Right lobe of liver (tissue), 6 donors: ENCODE measurements at regions not wholly inside any gene's neighbourhood (a gene's known extent, or its start where the extent isn't known, plus 50 kb on each side); places are given as distances from the start of the nearest gene placed in this dataset.
"Not testable (repeated sequence)": the region's sequence is repeated elsewhere in the genome, so short reads cannot be mapped to it uniquely, and the experiment has no call there.

ENCODE experiments used
- ATAC-seq, 4 donors: fragments of 200-7000 bp; cut with Tn5 transposase; one replicate each; pipeline ENCODE4 v1.9.1; 2020; ENCODE audit warnings: mild to moderate bottlenecking in 4 of 4, moderate library complexity in 4 of 4
- DNase-seq, 3 donors: peaks; one replicate each; pipeline ENCODE4 v3.0.0-alpha.2; 2020
- H3K27ac ChIP-seq, 3 donors: fragments of 200-600 bp; one replicate each; pipeline ENCODE4 v1.8.0; 2022
- H3K27me3 ChIP-seq, 2 donors: fragments of 200-600 bp; one replicate each; pipeline ENCODE4 v1.8.0; 2022
- H3K36me3 ChIP-seq, 4 donors: fragments of 200-600 bp; sonication (generic) in 1 of 4; one replicate each; pipeline versions ENCODE4 v1.5.1 to v1.8.0; 2017 to 2022; ENCODE audit warnings: control low read depth in 1 of 4
- H3K4me1 ChIP-seq, 4 donors: fragments of 200-600 bp; sonication (generic) in 1 of 4; one replicate each; pipeline versions ENCODE4 v1.5.1 to v1.8.0; 2017 to 2022; ENCODE audit warnings: control low read depth in 1 of 4
- H3K4me3 ChIP-seq, 3 donors: fragments of 200-600 bp; one replicate each; pipeline ENCODE4 v1.8.0; 2022
- H3K9me3 ChIP-seq, 4 donors: fragments of 200-600 bp; sonication (generic) in 1 of 4; one replicate each; pipeline versions ENCODE4 v1.5.1 to v1.8.0; 2017 to 2022; ENCODE audit warnings: control low read depth in 1 of 4
- CTCF ChIP-seq, 4 donors: fragments of 200-600 bp in 3 of 4; fragments of 450-650 bp in 1 of 4; IDR thresholded peaks; one replicate each; pipeline versions ENCODE4 v1.5.1 to v1.8.0; 2016 to 2022; ENCODE audit warnings: antibody characterized with exemption in 4 of 4, mild to moderate bottlenecking in 2 of 4
- POLR2A ChIP-seq: fragments of 450-650 bp; IDR thresholded peaks from one replicate; pipeline ENCODE4 v1.6.1; 2017; ENCODE audit warnings: antibody characterized with exemption, mild to moderate bottlenecking
- WGBS: methylation state at CpG from one replicate; pipeline ENCODE4 v1.1.6; 2018; ENCODE audit warnings: low coverage, low lambda C conversion rate; ENCODE audit not compliant: insufficient coverage; ENCODE audit errors: missing lambda C conversion rate; 5-methylcytosine and 5-hydroxymethylcytosine counted together
- intact Hi-C, 2 donors: fragments of 100-400 bp; cut with DNase I; formaldehyde crosslinking; loops; one replicate each; pipeline versions ENCODE4 v1.11.2 to v1.14.1; 2022
- donor health status: DM: no; HTN: yes; CAD: no.
- donor health status: DM: no; HTN: no; CAD: no.
- donor health status: DM: no; HTN: no; CAD: no.
- donor health status: DM: no; HTN: yes; CAD: no.
- donor health status: DM: no; HTN: yes; CAD: no.

- Histone ChIP-seq H3K27me3 (no peaks in the 10 kb centered on the region), H3K9me3 (no peaks in the 10 kb centered on the region), H3K27ac (no peak overlapping the region), H3K4me1 (no peaks in the 10 kb centered on the region), H3K36me3 (no peaks in the 10 kb centered on the region), H3K4me3 (no peak overlapping the region)
- ATAC-seq (no peak), DNase-seq (no peak)
- 41% methylated on average over 6 of the region's 8 CpGs for WGBS
- intact Hi-C loops = no loop called here
- TF ChIP-seq POLR2A = no peak
- TF ChIP-seq CTCF (IDR thresholded peaks at IDR 0.05) = no peak
Measured at GRCh38 chr14:106657460-106657859, 1131.1 kb downstream of the TMEM121 start.

GRCh38 chr14:106658066-106658860 lies 1131.9 kb downstream of the TMEM121 start:
- H3K4me3 ChIP-seq, ATAC-seq, H3K36me3 ChIP-seq, intact Hi-C loops, H3K27ac ChIP-seq, H3K9me3 ChIP-seq, DNase-seq, H3K27me3 ChIP-seq, H3K4me1 ChIP-seq: not testable (repeated sequence)
- 35% methylated on average over 7 of the region's 7 CpGs for WGBS

- peak; percentile 29 to 46 (median 38) for TF ChIP-seq CTCF (IDR thresholded peaks at IDR 0.05)
- DNase-seq, H3K4me3 ChIP-seq, H3K27me3 ChIP-seq, H3K27ac ChIP-seq, intact Hi-C loops, H3K36me3 ChIP-seq, H3K4me1 ChIP-seq, H3K9me3 ChIP-seq: not testable (repeated sequence)
- peak; percentile 46 to 74 (median 60) for ATAC-seq
- WGBS = 14% methylated on average over 4 of the region's 4 CpGs
Measured at GRCh38 chr14:106661561-106661960, 1135.2 kb downstream of the TMEM121 start.

GRCh38 chr14:106662936-106663550 lies 1136.7 kb downstream of the TMEM121 start:
- no peaks in the 10 kb centered on the region for H3K4me1 ChIP-seq
- 35% methylated on average over 3 of the region's 3 CpGs for WGBS
- TF ChIP-seq POLR2A (no peak), CTCF (IDR thresholded peaks at IDR 0.05) (no peak)
- ATAC-seq (no peak), DNase-seq (no peak)
- no peak overlapping the region for H3K4me3 ChIP-seq
- peaks cover 0 to 5% of the 10 kb centered on the region in 2 donors for H3K27me3 ChIP-seq
- intact Hi-C loops = no loop called here
- no peaks in the 10 kb centered on the region for H3K36me3 ChIP-seq
- H3K9me3 ChIP-seq = no peaks in the 10 kb centered on the region
- H3K27ac ChIP-seq = no peak overlapping the region

GRCh38 chr14:106663805-106664410 lies 1137.5 kb downstream of the TMEM121 start:
- intact Hi-C loops = not testable (repeated sequence)

More at GRCh38 chr14:106663805-106664410, 1137.5 kb downstream of the TMEM121 start:
- H3K36me3 ChIP-seq, ATAC-seq, DNase-seq, H3K4me3 ChIP-seq, H3K27ac ChIP-seq, H3K9me3 ChIP-seq, H3K27me3 ChIP-seq, H3K4me1 ChIP-seq: not testable (repeated sequence)
- 44% methylated on average over 9 of the region's 19 CpGs for WGBS
- TF ChIP-seq CTCF (IDR thresholded peaks at IDR 0.05) = peak in 3 of 4 donors; percentile 11 to 30 (median 27)
